OCI-LY1 (cell line): ENCODE measurements at regions not wholly inside any gene's neighbourhood (a gene's known extent, or its start where the extent isn't known, plus 50 kb on each side); places are given as distances from the start of the nearest gene placed in this dataset.

Experiments
- H2AFZ ChIP-seq: fragments of 200-600 bp; sonication (generic), shearing (Covaris generic); 2 replicates; pipeline ENCODE4 v1.6.0; 2014; ENCODE audit warnings: antibody characterized with exemption, mild to moderate bottlenecking, low read length
- H3F3A ChIP-seq: fragments of 200-600 bp; sonication (generic), shearing (Covaris generic); 2 replicates; pipeline ENCODE4 v1.6.0; 2014; ENCODE audit warnings: mild to moderate bottlenecking, antibody characterized with exemption, low read length, moderate library complexity; ENCODE audit not compliant: insufficient read depth
- H3K27ac ChIP-seq: fragments of 200-600 bp; sonication (generic); 2 replicates; pipeline ENCODE4 v1.5.1; 2014; ENCODE audit warnings: low read length, mixed run types, mild to moderate bottlenecking, low read depth; ENCODE audit not compliant: poor library complexity, severe bottlenecking
- H3K27me3 ChIP-seq: fragments of 200-600 bp; sonication (generic); 2 replicates; pipeline ENCODE4 v1.6.0; 2014; ENCODE audit warnings: antibody characterized with exemption, mild to moderate bottlenecking, low read length, moderate library complexity; ENCODE audit not compliant: insufficient read depth
- H3K36me3 ChIP-seq: fragments of 200-600 bp; sonication (generic); 2 replicates; pipeline ENCODE4 v1.6.1; 2014; ENCODE audit warnings: mild to moderate bottlenecking, antibody characterized with exemption, low read length, moderate library complexity, mixed read lengths; ENCODE audit not compliant: insufficient read depth
- H3K4me1 ChIP-seq: fragments of 200-600 bp; sonication (generic); 2 replicates; pipeline ENCODE4 v1.5.1; 2014; ENCODE audit warnings: mild to moderate bottlenecking, low read length, moderate library complexity; ENCODE audit not compliant: insufficient read depth, severe bottlenecking
- H3K4me2 ChIP-seq: fragments of 200-600 bp; sonication (generic), shearing (Covaris generic); 2 replicates; pipeline ENCODE4 v1.6.1; 2014; ENCODE audit warnings: low read length
- H3K4me3 ChIP-seq: fragments of 200-600 bp; sonication (generic); 2 replicates; pipeline ENCODE4 v1.5.1; 2014; ENCODE audit warnings: low read length, low read depth, mild to moderate bottlenecking, mixed read lengths; ENCODE audit not compliant: poor library complexity, severe bottlenecking
- H3K79me2 ChIP-seq: fragments of 200-600 bp; shearing (Covaris generic); 2 replicates; pipeline ENCODE4 v1.6.1; 2016; ENCODE audit warnings: mixed run types, low read length, mixed read lengths; ENCODE audit not compliant: insufficient read depth
- H3K9ac ChIP-seq: fragments of 200-600 bp; sonication (generic), shearing (Covaris generic); 2 replicates; pipeline ENCODE4 v1.6.1; 2014; ENCODE audit warnings: mild to moderate bottlenecking, low read length, mixed read lengths
- H3K9me2 ChIP-seq: fragments of 200-600 bp; sonication (generic), shearing (Covaris generic); 2 replicates; pipeline ENCODE4 v1.6.1; 2014; ENCODE audit warnings: low read depth, mild to moderate bottlenecking, low read length, mixed read lengths
- H3K9me3 ChIP-seq: fragments of 200-600 bp; shearing (Covaris generic); 2 replicates; pipeline ENCODE4 v1.6.1; 2014; ENCODE audit warnings: low read length, mixed read lengths
- H4K20me1 ChIP-seq: fragments of 200-600 bp; sonication (generic), shearing (Covaris generic); 2 replicates; pipeline ENCODE4 v1.6.0; 2016; ENCODE audit warnings: mild to moderate bottlenecking, low read length; ENCODE audit not compliant: insufficient read depth
- CTCF ChIP-seq: fragments of 200-600 bp; sonication (generic), shearing (Covaris generic); IDR thresholded peaks from 2 replicates; pipeline ENCODE4 v1.5.1; 2017; ENCODE audit warnings: mild to moderate bottlenecking, antibody characterized with exemption, low read length, moderate library complexity, mixed read lengths
- EZH2 ChIP-seq: fragments of 200-600 bp; sonication (generic), shearing (Covaris generic); IDR thresholded peaks from 2 replicates; pipeline ENCODE4 v1.8.0; 2017; ENCODE audit warnings: borderline replicate concordance, mixed run types, mild to moderate bottlenecking, antibody characterized with exemption, low read length, moderate library complexity, mixed read lengths

DNA sequence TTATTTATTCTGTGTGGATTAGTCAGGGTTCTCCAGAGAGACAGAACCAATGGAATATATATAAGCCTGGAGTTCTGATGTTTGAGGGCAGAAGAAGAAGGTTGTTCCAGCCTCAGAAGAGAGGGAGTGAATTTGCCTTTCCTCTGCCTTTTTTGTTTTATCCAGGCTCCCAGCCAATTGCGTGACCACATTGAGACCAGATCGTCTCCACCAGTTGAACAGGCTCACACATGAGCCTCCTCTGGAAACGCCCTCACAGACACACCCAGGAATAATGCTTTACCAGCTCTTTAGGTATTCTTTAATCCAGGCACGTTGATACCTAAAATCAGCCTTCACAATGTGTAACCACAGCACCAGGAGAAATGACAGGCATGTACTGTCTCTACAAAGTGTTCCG, 923.1 kb downstream of the TBL1XR1 start:
- Histone ChIP-seq H3K9me2 (peaks cover 3% of the 10 kb centered on the region; the same call in 1 of the 2 replicates), H3F3A (no peaks in the 10 kb centered on the region), H3K4me2 (no peak overlapping the region), H3K27ac (no peak overlapping the region), H3K79me2 (no peaks in the 10 kb centered on the region), H3K27me3 (no peaks in the 10 kb centered on the region), H4K20me1 (no peaks in the 10 kb centered on the region), H3K9ac (no peak overlapping the region), H3K4me3 (no peak overlapping the region), H3K36me3 (no peaks in the 10 kb centered on the region), H2AFZ (no peak overlapping the region), H3K4me1 (no peaks in the 10 kb centered on the region), H3K9me3 (no peaks in the 10 kb centered on the region)
- TF ChIP-seq EZH2 (no peak), CTCF (no peak)

DNA sequence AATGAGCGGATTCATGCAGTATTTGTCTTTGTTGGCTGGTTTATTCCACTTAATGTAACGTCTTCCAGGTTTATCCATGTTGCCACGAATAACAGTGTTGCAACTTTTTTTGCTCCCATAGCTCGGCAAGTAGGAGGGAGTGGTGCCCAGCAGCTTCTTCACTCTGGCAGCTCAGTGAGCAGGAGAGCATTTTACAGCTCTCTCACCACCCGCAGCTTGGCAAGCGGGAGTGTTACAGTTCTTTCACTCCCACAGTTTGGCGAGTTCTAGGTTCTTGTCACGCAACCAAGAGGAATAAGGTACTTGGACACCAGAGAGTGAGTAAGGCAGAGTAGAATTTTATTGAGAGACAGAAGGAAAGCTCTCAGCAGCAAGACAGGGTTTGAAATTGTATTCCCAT, 935.2 kb downstream of the TBL1XR1 start:
- no peak overlapping the region for H2AFZ ChIP-seq
- no peaks in the 10 kb centered on the region for H3K9me2 ChIP-seq
- H3K9me3 ChIP-seq, result 0 out of 2 replicates have a peak, but pooled peaks cover 2% of the 10 kb centered on the region
- H3K36me3 ChIP-seq, result no peaks in the 10 kb centered on the region
- no peaks in the 10 kb centered on the region for H3F3A ChIP-seq
- H3K79me2 ChIP-seq, result no peaks in the 10 kb centered on the region
- no peak overlapping the region for H3K4me2 ChIP-seq
- H3K4me3 ChIP-seq, result no peak overlapping the region
- no peak overlapping the region for H3K9ac ChIP-seq
- no peaks in the 10 kb centered on the region for H3K4me1 ChIP-seq
- TF ChIP-seq CTCF (no peak), EZH2 (no peak)
- H4K20me1 ChIP-seq, result no peaks in the 10 kb centered on the region
- no peaks in the 10 kb centered on the region for H3K27me3 ChIP-seq
- no peak overlapping the region for H3K27ac ChIP-seq

DNA sequence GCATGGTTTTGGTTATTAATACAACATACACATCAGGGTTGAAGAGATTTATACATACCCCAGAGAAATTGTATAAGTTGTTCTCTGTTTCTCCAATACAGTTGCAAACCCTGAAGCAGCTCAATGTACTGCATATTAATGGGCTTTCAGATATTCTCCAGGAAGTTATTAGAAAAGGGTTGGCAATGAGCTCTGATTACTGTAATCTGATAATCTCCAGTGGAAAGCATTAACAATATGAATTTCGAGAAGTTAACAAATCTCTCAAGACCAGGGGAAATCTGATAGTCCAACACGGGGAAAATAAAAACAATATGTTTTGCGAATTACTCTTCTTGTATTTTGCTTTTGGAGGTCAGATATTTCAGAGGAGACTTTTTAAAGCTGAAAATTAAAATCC, 950.1 kb downstream of the TBL1XR1 start:
- no peaks in the 10 kb centered on the region for H3K9me3 ChIP-seq
- no peaks in the 10 kb centered on the region for H3K36me3 ChIP-seq
- H3K4me1 ChIP-seq, result no peaks in the 10 kb centered on the region
- no peak overlapping the region for H3K4me2 ChIP-seq
- H2AFZ ChIP-seq, result no peak overlapping the region
- no peak for TF ChIP-seq EZH2
- no peak for TF ChIP-seq CTCF
- no peaks in the 10 kb centered on the region for H3K79me2 ChIP-seq
- no peaks in the 10 kb centered on the region for H3K9me2 ChIP-seq
- H3F3A ChIP-seq, result no peaks in the 10 kb centered on the region
- H3K27me3 ChIP-seq, result no peaks in the 10 kb centered on the region
- H4K20me1 ChIP-seq, result no peaks in the 10 kb centered on the region
- H3K27ac ChIP-seq, result no peak overlapping the region
- no peak overlapping the region for H3K4me3 ChIP-seq
- no peak overlapping the region for H3K9ac ChIP-seq
